ENCODE measurements at regions not wholly inside any gene's neighbourhood (a gene's known extent, or its start where the extent isn't known, plus 50 kb on each side); places are given as distances from the start of the nearest gene placed in this dataset.

DNA sequence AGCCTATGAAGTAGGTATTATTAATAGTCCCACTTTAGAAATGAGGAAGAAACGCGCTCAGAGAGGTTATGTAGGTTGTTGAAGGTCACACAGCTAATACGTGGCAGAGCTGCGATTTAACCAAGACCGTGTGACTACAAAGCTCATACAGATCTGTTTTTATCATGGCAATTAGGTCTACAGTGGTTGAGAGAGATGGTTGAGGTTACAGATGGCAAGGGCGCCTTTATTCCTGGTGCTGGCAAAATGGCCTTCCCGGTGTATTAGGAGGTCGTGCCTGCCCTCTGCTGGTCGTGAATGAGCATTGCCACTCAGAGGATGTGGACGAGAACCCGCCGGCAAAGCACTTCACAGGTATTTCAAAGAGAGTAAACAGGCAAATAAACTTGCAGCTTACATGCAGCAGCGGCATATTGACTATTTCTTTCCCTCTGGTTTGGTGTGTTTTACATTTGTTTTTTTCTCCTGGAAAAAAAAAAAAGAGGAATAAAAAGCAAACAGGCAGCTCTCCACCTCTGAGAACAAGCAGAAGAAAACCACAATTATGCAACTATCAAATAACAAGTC lies 65.3 kb upstream of the EGFLAM start:
- DNase-seq (peak; percentile 61 to 74 (median 73)), ATAC-seq (ENCODE audit: insufficient read depth, low FRiP score) (no peak)
- Histone ChIP-seq H3K36me3 (ENCODE audit: control insufficient read depth in 4 of 4, insufficient read depth in 4 of 4, low read length in 4 of 4) (no peaks in the 10 kb centered on the region), H3K4me1 (ENCODE audit: control insufficient read depth in 5 of 5, insufficient read depth in 5 of 5, low read length in 5 of 5) (no peaks in the 10 kb centered on the region), H3K9ac (ENCODE audit: insufficient read depth in 1 of 2, low read length in 2 of 2) (no peak overlapping the region), H3K27me3 (ENCODE audit: control insufficient read depth in 3 of 3, insufficient read depth in 3 of 3, low read length in 2 of 3) (peaks cover 0 to 21% (median 20%) of the 10 kb centered on the region in 3 donors), H3K4me3 (no peak overlapping the region), H3K27ac (ENCODE audit: low read depth in 1 of 2, low read length in 1 of 2) (no peak overlapping the region), H3K9me3 (ENCODE audit: control insufficient read depth in 4 of 4, insufficient read depth in 3 of 4, low read length in 3 of 4) (no peaks in the 10 kb centered on the region)
- TF ChIP-seq, protein P1, sequence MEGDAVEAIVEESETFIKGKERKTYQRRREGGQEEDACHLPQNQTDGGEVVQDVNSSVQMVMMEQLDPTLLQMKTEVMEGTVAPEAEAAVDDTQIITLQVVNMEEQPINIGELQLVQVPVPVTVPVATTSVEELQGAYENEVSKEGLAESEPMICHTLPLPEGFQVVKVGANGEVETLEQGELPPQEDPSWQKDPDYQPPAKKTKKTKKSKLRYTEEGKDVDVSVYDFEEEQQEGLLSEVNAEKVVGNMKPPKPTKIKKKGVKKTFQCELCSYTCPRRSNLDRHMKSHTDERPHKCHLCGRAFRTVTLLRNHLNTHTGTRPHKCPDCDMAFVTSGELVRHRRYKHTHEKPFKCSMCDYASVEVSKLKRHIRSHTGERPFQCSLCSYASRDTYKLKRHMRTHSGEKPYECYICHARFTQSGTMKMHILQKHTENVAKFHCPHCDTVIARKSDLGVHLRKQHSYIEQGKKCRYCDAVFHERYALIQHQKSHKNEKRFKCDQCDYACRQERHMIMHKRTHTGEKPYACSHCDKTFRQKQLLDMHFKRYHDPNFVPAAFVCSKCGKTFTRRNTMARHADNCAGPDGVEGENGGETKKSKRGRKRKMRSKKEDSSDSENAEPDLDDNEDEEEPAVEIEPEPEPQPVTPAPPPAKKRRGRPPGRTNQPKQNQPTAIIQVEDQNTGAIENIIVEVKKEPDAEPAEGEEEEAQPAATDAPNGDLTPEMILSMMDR (IDR thresholded peaks at IDR 0.05; ENCODE audit: control extremely low read depth, extremely low read depth), result peak; percentile 66
- WGBS, 2 donors, result 18 to 19% methylated on average over 13 of the region's 13 CpGs

DNA sequence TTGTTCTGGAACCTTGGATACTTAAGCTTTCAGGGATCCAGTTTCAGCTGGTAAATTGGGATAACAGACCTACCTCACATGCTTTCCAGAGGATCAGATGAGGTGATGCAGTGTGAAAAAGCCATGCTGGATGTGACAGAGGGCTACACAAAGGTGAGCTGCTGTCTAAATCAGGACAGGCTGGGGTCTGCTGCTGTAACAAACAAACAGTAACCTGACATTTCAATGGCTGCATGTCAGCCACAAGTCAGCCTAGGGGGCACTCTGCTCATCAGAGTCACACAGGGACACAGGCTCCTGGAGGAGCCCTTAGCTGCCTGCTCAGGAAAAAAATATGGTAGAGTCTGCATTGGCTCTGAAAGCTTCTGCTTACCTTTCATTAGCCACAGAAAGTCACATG lies 66.7 kb upstream of the EGFLAM start:
- no peaks in the 10 kb centered on the region for H3K9me3 ChIP-seq (ENCODE audit: control insufficient read depth in 4 of 4, insufficient read depth in 3 of 4, low read length in 3 of 4)
- peaks cover 0 to 21% (median 20%) of the 10 kb centered on the region in 3 donors for H3K27me3 ChIP-seq (ENCODE audit: control insufficient read depth in 3 of 3, insufficient read depth in 3 of 3, low read length in 2 of 3)
- H3K9ac ChIP-seq (ENCODE audit: insufficient read depth in 1 of 2, low read length in 2 of 2), result no peak overlapping the region
- H3K4me1 ChIP-seq (ENCODE audit: control insufficient read depth in 5 of 5, insufficient read depth in 5 of 5, low read length in 5 of 5), result no peaks in the 10 kb centered on the region
- DNase-seq (no peak), ATAC-seq (ENCODE audit: insufficient read depth, low FRiP score) (no peak)
- no peak overlapping the region for H3K4me3 ChIP-seq
- TF ChIP-seq, protein P1 (IDR thresholded peaks at IDR 0.05; ENCODE audit: control extremely low read depth, extremely low read depth), result no peak
- H3K27ac ChIP-seq (ENCODE audit: low read depth in 1 of 2, low read length in 1 of 2), result no peak overlapping the region
- no peaks in the 10 kb centered on the region for H3K36me3 ChIP-seq (ENCODE audit: control insufficient read depth in 4 of 4, insufficient read depth in 4 of 4, low read length in 4 of 4)

DNA sequence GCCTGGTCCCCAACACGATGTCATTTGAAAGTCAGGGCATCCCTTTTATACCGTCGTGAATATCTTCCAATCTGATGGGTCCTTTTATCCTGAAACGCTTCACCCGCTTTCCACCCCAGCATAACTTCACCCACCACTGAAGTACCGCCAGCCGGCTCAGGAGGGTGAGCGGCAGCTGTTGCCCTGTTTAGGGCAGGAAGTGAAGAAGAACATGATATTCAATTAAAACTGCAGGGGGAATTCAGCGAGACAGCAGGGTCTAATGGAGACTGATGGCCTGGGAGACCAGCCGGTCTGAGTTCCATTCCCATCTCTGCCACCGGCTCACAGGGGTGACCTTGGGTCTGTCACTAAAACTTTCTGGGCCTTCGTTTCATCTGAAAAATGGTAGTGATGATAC lies 68.2 kb upstream of the EGFLAM start:
- WGBS, 2 donors, result 85% methylated on average over 12 of the region's 12 CpGs
- peaks cover 0 to 20% (median 20%) of the 10 kb centered on the region in 3 donors for H3K27me3 ChIP-seq (ENCODE audit: control insufficient read depth in 3 of 3, insufficient read depth in 3 of 3, low read length in 2 of 3)
- TF ChIP-seq, protein P1 (IDR thresholded peaks at IDR 0.05; ENCODE audit: control extremely low read depth, extremely low read depth), result no peak
- ATAC-seq (ENCODE audit: insufficient read depth, low FRiP score) (no peak), DNase-seq (no peak)
- H3K4me3 ChIP-seq, result no peak overlapping the region
- no peaks in the 10 kb centered on the region for H3K9me3 ChIP-seq (ENCODE audit: control insufficient read depth in 4 of 4, insufficient read depth in 3 of 4, low read length in 3 of 4)
- no peak overlapping the region for H3K9ac ChIP-seq (ENCODE audit: insufficient read depth in 1 of 2, low read length in 2 of 2)
- no peaks in the 10 kb centered on the region for H3K4me1 ChIP-seq (ENCODE audit: control insufficient read depth in 5 of 5, insufficient read depth in 5 of 5, low read length in 5 of 5)
- no peak overlapping the region for H3K27ac ChIP-seq (ENCODE audit: low read depth in 1 of 2, low read length in 1 of 2)
- no peaks in the 10 kb centered on the region for H3K36me3 ChIP-seq (ENCODE audit: control insufficient read depth in 4 of 4, insufficient read depth in 4 of 4, low read length in 4 of 4)

DNA sequence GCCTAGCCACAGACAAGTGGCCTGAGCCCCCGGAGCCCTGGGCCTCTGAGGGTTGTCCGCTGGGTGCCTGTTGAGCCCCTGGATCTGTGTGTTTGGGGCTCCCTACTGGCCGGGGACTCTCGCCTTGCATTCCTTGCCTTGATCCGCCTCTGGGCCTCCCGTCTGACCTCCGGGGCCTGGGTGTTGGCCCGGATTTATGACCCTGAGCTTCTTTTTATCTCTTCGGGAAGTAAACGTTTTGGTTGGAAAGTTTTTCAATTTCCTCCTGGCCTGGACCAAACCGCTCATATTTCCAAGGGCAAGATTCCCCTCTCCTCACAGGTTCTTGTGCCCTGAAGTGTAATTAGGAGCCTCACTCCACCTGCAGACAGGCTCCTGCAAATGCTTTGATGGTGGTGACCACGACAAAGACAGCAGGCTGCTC lies 69.3 kb upstream of the EGFLAM start:
- ATAC-seq (ENCODE audit: insufficient read depth, low FRiP score) (no peak), DNase-seq (no peak)
- H3K9me3 ChIP-seq (ENCODE audit: control insufficient read depth in 4 of 4, insufficient read depth in 3 of 4, low read length in 3 of 4), result no peaks in the 10 kb centered on the region
- no peaks in the 10 kb centered on the region for H3K4me1 ChIP-seq (ENCODE audit: control insufficient read depth in 5 of 5, insufficient read depth in 5 of 5, low read length in 5 of 5)
- H3K4me3 ChIP-seq, result no peak overlapping the region
- no peaks in the 10 kb centered on the region for H3K36me3 ChIP-seq (ENCODE audit: control insufficient read depth in 4 of 4, insufficient read depth in 4 of 4, low read length in 4 of 4)
- no peak overlapping the region for H3K27ac ChIP-seq (ENCODE audit: low read depth in 1 of 2, low read length in 1 of 2)
- H3K27me3 ChIP-seq (ENCODE audit: control insufficient read depth in 3 of 3, insufficient read depth in 3 of 3, low read length in 2 of 3), result peaks cover 2 to 17% (median 17%) of the 10 kb centered on the region in 3 donors
- TF ChIP-seq, protein P1 (IDR thresholded peaks at IDR 0.05; ENCODE audit: control extremely low read depth, extremely low read depth), result no peak
- 60 to 61% methylated on average over 12 of the region's 12 CpGs for WGBS, 2 donors
- H3K9ac ChIP-seq (ENCODE audit: insufficient read depth in 1 of 2, low read length in 2 of 2), result no peak overlapping the region
